ENCODE measurements at regions not wholly inside any gene's neighbourhood (a gene's known extent, or its start where the extent isn't known, plus 50 kb on each side); places are given as distances from the start of the nearest gene placed in this dataset.

DNA sequence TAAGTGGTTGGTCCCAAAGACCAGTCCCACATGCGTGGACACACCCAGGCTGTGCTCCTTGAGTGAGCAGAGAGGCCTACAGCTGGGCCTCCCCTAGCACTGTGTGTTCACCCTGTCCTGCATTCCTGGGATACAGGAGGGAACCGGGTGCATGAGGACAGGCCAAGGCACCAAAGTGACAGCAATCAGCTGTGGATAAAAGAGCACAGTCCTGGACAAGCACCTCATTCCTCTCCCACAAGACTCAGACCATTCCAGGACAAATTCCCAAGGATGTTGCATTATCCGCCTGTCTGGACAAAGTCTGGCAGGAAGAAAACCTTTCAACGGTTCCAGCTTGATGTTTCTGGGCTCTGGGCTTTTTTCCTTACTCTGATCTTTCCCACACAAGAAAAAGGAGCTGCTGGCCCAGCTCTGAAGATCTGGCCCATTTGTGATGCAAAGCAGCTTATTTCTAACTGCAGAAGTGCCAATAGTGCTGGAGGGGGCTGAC, 273.2 kb downstream of the ENC1 start:
- H3K9me3 Mint-ChIP-seq, result no peaks in the 10 kb centered on the region
- H3K27me3 Mint-ChIP-seq, result no peaks in the 10 kb centered on the region
- no peak for ATAC-seq (replicated peaks; ENCODE audit: extremely low read depth, poor library complexity, severe bottlenecking)
- H3K4me3 Mint-ChIP-seq, result no peak overlapping the region
- DNase-seq (ENCODE audit: low spot score in 2 of 2), result no peak
- no peak overlapping the region for H3K27ac Mint-ChIP-seq (ENCODE audit: low read depth)
- no peaks in the 10 kb centered on the region for H3K36me3 Mint-ChIP-seq (ENCODE audit: insufficient read depth)
- no peaks in the 10 kb centered on the region for H3K4me1 Mint-ChIP-seq

GRCh38 chr5:74365723-74366122, 274.8 kb downstream of the ENC1 start:
- no peaks in the 10 kb centered on the region for H3K4me1 Mint-ChIP-seq
- DNase-seq (ENCODE audit: low spot score in 2 of 2), result no peak
- H3K27ac Mint-ChIP-seq (ENCODE audit: low read depth), result no peak overlapping the region
- no peak for ATAC-seq (replicated peaks; ENCODE audit: extremely low read depth, poor library complexity, severe bottlenecking)
- H3K36me3 Mint-ChIP-seq (ENCODE audit: insufficient read depth), result no peaks in the 10 kb centered on the region
- H3K4me3 Mint-ChIP-seq, result no peak overlapping the region
- H3K27me3 Mint-ChIP-seq, result no peaks in the 10 kb centered on the region
- no peaks in the 10 kb centered on the region for H3K9me3 Mint-ChIP-seq

DNA sequence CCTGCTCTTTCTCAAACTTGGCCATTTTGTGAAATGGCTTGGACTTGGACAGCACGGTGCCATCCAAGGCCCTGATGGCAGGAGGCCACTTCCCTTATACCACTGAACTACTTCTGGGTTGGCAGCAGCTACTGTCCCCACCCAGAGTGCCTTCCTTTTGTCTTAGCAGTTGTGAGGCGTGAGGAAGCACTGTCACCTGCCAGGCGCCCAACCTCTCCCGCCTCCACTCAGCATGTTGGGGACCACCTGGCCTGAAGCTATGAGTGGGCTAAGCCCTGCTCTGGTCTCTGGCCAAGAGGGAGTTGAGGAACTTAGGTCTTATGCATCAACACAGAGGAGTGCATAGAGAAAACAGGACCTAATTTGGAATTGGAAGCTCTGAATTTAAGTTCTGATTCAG, 276.0 kb downstream of the ENC1 start:
- no peaks in the 10 kb centered on the region for H3K27me3 Mint-ChIP-seq
- no peak overlapping the region for H3K4me3 Mint-ChIP-seq
- H3K27ac Mint-ChIP-seq (ENCODE audit: low read depth), result no peak overlapping the region
- DNase-seq (ENCODE audit: low spot score in 2 of 2) (no peak), ATAC-seq (replicated peaks; ENCODE audit: extremely low read depth, poor library complexity, severe bottlenecking) (no peak)
- no peaks in the 10 kb centered on the region for H3K36me3 Mint-ChIP-seq (ENCODE audit: insufficient read depth)
- no peaks in the 10 kb centered on the region for H3K9me3 Mint-ChIP-seq
- no peaks in the 10 kb centered on the region for H3K4me1 Mint-ChIP-seq

DNA sequence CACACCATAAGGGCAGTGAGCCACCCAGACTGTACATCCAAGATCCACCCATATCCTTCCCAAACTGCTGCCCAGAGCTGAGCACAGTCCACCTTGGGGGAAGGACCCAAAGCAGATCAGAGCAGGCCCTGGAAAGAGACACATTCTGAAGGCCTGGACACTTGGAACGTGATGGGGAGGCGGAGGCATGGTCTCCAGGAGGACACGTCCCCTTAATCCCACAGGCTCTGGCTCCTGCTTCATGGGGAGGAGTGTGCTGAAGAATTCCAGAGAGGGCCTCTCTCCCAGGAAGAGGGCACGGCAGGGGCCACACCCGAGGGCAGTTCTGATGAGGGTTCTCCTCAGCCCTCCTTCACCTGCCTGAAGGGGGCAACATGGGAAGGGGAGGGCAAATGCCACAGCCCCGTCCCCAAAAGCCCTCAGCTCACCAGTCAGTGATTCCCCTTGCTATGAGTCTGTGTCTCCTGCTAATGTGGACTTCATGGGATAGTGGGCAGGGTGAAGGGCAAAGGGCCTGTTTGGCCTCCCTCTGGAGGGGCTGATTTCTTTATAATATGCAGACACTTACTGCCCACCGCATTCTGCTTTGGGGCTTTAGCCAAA, 276.8 kb downstream of the ENC1 start:
- Mint-ChIP-seq H3K27ac (ENCODE audit: low read depth) (no peak overlapping the region), H3K9me3 (no peaks in the 10 kb centered on the region), H3K4me3 (no peak overlapping the region), H3K36me3 (ENCODE audit: insufficient read depth) (no peaks in the 10 kb centered on the region), H3K4me1 (no peaks in the 10 kb centered on the region), H3K27me3 (no peaks in the 10 kb centered on the region)
- DNase-seq (ENCODE audit: low spot score in 2 of 2) (no peak), ATAC-seq (replicated peaks; ENCODE audit: extremely low read depth, poor library complexity, severe bottlenecking) (no peak)

GRCh38 chr5:74361406-74362358, 278.8 kb downstream of the ENC1 start:
- Mint-ChIP-seq H3K4me1 (no peaks in the 10 kb centered on the region), H3K27me3 (no peaks in the 10 kb centered on the region), H3K27ac (ENCODE audit: low read depth) (no peak overlapping the region), H3K4me3 (no peak overlapping the region), H3K36me3 (ENCODE audit: insufficient read depth) (no peaks in the 10 kb centered on the region), H3K9me3 (no peaks in the 10 kb centered on the region)
- ATAC-seq (replicated peaks; ENCODE audit: extremely low read depth, poor library complexity, severe bottlenecking) (no peak), DNase-seq (ENCODE audit: low spot score in 2 of 2) (no peak)

GRCh38 chr5:74360535-74361210, 279.9 kb downstream of the ENC1 start:
- Mint-ChIP-seq H3K4me1 (no peaks in the 10 kb centered on the region), H3K9me3 (no peaks in the 10 kb centered on the region), H3K27ac (ENCODE audit: low read depth) (no peak overlapping the region), H3K4me3 (no peak overlapping the region), H3K27me3 (no peaks in the 10 kb centered on the region), H3K36me3 (ENCODE audit: insufficient read depth) (no peaks in the 10 kb centered on the region)
- ATAC-seq (replicated peaks; ENCODE audit: extremely low read depth, poor library complexity, severe bottlenecking) (no peak), DNase-seq (ENCODE audit: low spot score in 2 of 2) (no peak)

DNA sequence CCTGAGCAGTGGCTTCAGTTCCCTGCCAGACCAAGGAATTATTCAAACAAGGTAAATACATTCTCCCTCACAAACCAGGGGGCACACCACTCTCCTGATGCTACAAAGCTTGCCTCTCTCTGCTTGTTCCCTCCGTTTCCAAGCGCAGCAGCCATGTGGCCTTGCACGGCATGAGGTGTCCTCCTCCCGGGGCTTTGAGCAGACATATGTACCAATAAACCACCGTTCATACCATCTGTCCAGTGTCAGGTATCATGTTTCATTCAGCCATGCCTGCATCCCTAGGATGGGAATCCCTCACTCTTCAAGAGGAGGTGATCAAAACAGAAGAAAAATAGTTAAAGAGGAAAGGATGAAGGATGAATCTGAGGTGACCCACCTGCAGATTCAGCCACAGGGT, 282.7 kb downstream of the ENC1 start:
- no peaks in the 10 kb centered on the region for H3K4me1 Mint-ChIP-seq
- no peak for DNase-seq (ENCODE audit: low spot score in 2 of 2)
- H3K27me3 Mint-ChIP-seq, result no peaks in the 10 kb centered on the region
- no peak overlapping the region for H3K27ac Mint-ChIP-seq (ENCODE audit: low read depth)
- H3K4me3 Mint-ChIP-seq, result no peak overlapping the region
- ATAC-seq (replicated peaks; ENCODE audit: extremely low read depth, poor library complexity, severe bottlenecking), result no peak
- no peaks in the 10 kb centered on the region for H3K9me3 Mint-ChIP-seq
- no peaks in the 10 kb centered on the region for H3K36me3 Mint-ChIP-seq (ENCODE audit: insufficient read depth)

DNA sequence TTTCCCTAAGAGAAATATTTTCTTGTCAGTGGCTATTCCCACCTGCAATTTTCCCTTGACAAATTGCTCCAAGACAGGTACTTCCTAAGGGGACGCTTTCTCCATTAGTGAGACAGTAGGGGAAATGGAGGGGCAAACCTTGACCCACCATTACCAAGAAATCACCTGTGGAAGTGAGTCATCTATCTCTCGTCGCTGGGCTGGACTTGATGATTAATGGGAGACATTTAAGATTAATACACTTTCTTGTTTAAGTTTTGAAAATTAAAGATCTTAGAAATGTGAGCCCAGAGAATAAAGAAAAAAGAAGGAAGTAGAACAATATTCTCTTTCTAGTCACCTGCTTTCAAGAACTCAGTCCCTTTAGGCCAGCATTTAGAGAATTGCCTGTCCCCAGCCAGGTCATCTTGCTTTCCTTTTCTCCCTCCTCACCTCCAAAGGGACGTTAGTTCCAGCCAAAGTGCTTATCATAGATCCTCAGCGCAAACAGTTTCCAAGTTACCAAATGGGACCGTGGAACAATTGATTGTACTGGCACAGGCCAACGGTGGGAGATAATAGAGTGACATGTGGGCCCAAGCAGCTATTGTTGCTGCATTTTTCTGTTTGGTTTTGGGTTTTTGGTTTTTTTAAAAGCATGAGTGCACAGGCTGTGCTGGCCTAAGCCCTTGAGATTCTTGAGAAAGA, 284.4 kb downstream of the ENC1 start:
- ATAC-seq (replicated peaks; ENCODE audit: extremely low read depth, poor library complexity, severe bottlenecking) (no peak), DNase-seq (ENCODE audit: low spot score in 2 of 2) (no peak)
- Mint-ChIP-seq H3K27me3 (peaks cover 16% of the 10 kb centered on the region), H3K4me3 (no peak overlapping the region), H3K36me3 (ENCODE audit: insufficient read depth) (no peaks in the 10 kb centered on the region), H3K9me3 (no peaks in the 10 kb centered on the region), H3K4me1 (no peaks in the 10 kb centered on the region), H3K27ac (ENCODE audit: low read depth) (no peak overlapping the region)

GRCh38 chr5:74355041-74355824, 285.3 kb downstream of the ENC1 start:
- no peak for ATAC-seq (replicated peaks; ENCODE audit: extremely low read depth, poor library complexity, severe bottlenecking)
- no peaks in the 10 kb centered on the region for H3K36me3 Mint-ChIP-seq (ENCODE audit: insufficient read depth)
- no peaks in the 10 kb centered on the region for H3K9me3 Mint-ChIP-seq
- H3K4me1 Mint-ChIP-seq, result no peaks in the 10 kb centered on the region
- H3K27me3 Mint-ChIP-seq, result peaks cover 25% of the 10 kb centered on the region
- H3K4me3 Mint-ChIP-seq, result no peak overlapping the region
- H3K27ac Mint-ChIP-seq (ENCODE audit: low read depth), result no peak overlapping the region
- no peak for DNase-seq (ENCODE audit: low spot score in 2 of 2)

DNA sequence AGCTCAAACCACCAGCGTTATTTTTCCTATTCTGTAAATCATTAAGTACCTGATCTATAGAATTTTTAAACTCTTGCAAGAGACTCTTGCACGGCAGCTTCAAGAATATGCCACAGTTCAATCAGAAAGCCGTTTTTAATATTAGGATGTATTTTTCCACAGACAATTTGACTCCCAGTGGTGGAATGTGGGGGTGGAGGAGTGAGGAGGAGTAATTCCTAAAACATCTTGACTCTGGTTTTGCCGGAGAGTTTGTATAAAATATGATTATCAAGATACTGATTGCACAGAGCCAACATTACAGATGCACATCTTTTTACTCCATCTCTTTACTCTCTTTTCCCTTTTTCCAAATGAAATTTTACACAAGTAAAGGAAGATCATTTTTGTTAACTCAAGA, 288.3 kb downstream of the ENC1 start:
- Mint-ChIP-seq H3K36me3 (ENCODE audit: insufficient read depth) (no peaks in the 10 kb centered on the region), H3K4me3 (no peak overlapping the region)
- DNase-seq (ENCODE audit: low spot score in 2 of 2), result no peak

DNA sequence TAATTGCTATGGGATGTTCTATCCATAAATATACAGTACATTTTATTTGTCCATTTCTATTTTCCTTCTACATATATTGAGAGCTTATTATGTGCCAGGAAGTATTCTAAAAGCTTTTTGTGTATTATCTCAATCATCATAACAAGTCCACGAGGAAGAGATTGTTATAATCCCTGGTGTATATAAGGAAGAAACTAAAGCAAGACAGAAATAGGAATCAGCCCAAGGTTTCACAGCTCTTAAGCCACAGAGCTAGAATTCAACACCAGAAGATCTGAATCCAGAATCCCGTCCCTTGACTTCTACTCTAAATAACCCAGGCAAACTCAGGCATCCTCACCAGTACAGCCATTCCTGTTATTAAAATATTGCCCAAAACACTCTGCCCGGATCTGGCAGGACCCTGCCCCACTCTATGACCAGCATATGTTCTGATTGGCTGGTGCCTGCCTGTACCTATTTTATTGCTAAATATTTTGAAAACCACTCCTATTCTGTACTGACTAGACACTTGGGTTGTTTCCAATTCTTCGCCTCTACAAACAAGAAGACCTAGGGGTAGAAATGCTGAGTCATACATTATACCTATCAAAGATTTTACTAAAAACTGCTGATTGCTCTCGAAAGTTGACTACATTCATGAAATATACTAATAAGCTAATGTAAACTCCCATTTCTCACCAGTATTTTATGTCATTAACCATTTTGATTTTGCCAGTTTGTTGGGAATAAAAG, 297.4 kb downstream of the ENC1 start:
- Mint-ChIP-seq H3K27me3 (peaks cover 27% of the 10 kb centered on the region), H3K4me3 (no peak overlapping the region)

More for the DNA sequence above, 288.3 kb downstream of the ENC1 start:
- Mint-ChIP-seq H3K9me3 (no peaks in the 10 kb centered on the region), H3K27me3 (peaks cover 54% of the 10 kb centered on the region), H3K27ac (ENCODE audit: low read depth) (no peak overlapping the region), H3K4me1 (no peaks in the 10 kb centered on the region)
- ATAC-seq (replicated peaks; ENCODE audit: extremely low read depth, poor library complexity, severe bottlenecking), result no peak

More for the DNA sequence above, 297.4 kb downstream of the ENC1 start:
- H3K27ac Mint-ChIP-seq (ENCODE audit: low read depth), result no peak overlapping the region
- no peaks in the 10 kb centered on the region for H3K4me1 Mint-ChIP-seq
- no peaks in the 10 kb centered on the region for H3K36me3 Mint-ChIP-seq (ENCODE audit: insufficient read depth)
- ATAC-seq (replicated peaks; ENCODE audit: extremely low read depth, poor library complexity, severe bottlenecking) (no peak), DNase-seq (ENCODE audit: low spot score in 2 of 2) (no peak)
- no peaks in the 10 kb centered on the region for H3K9me3 Mint-ChIP-seq
